BE2C (cell line): ENCODE measurements at regions not wholly inside any gene's neighbourhood (a gene's known extent, or its start where the extent isn't known, plus 50 kb on each side); places are given as distances from the start of the nearest gene placed in this dataset.

ENCODE experiments used
- DNase-seq: peaks from one replicate; pipeline ENCODE4 v3.0.0-alpha.2; 2020
- H3K27me3 ChIP-seq: fragments of 250-450 bp; sonication (Bioruptor Pico); 2 replicates; pipeline ENCODE4 v1.5.1; 2020; ENCODE audit warnings: mild to moderate bottlenecking
- H3K36me3 ChIP-seq: fragments of 250-450 bp; sonication (Bioruptor Pico); 2 replicates; pipeline ENCODE4 v1.5.1; 2020; ENCODE audit warnings: mild to moderate bottlenecking
- H3K4me1 ChIP-seq: fragments of 250-450 bp; sonication (Bioruptor Pico); 2 replicates; pipeline ENCODE4 v1.5.1; 2020
- H3K4me3 ChIP-seq: 2 replicates; pipeline ENCODE4 v1.5.1; 2011; ENCODE audit warnings: low read depth, low read length
- H3K9me3 ChIP-seq: fragments of 250-450 bp; sonication (Bioruptor Pico); 2 replicates; pipeline ENCODE4 v1.5.1; 2020
- TF ChIP-seq, protein P1 (sequence below): IDR thresholded peaks from 2 replicates; pipeline ENCODE4 v1.5.1; 2012; ENCODE audit warnings: mild to moderate bottlenecking, low read depth, low read length

DNA sequence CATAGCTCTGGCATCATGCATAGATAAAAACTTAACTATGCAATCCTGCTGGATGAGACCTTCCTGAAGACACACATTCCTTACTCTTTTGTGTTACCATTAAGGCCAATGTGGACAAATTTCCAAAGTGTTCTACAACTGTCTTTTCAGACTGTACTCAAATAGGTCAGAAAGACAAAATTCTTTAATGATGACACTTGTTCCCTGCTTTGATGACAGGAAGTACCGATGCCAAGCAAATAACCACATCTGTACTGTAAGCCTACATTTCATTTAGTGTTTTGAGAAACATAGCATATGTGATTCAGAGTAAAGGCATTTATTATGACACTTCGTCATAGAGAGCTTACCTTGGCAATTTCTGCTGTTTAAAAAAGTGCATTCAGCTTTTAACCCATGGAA, 55.0 kb downstream of the PMAIP1 start:
- Histone ChIP-seq H3K9me3 (no peaks in the 10 kb centered on the region), H3K4me3 (no peak overlapping the region), H3K4me1 (peaks cover 2% of the 10 kb centered on the region; the same call in 1 of the 2 replicates), H3K36me3 (no peaks in the 10 kb centered on the region), H3K27me3 (no peaks in the 10 kb centered on the region)
- TF ChIP-seq, protein P1, sequence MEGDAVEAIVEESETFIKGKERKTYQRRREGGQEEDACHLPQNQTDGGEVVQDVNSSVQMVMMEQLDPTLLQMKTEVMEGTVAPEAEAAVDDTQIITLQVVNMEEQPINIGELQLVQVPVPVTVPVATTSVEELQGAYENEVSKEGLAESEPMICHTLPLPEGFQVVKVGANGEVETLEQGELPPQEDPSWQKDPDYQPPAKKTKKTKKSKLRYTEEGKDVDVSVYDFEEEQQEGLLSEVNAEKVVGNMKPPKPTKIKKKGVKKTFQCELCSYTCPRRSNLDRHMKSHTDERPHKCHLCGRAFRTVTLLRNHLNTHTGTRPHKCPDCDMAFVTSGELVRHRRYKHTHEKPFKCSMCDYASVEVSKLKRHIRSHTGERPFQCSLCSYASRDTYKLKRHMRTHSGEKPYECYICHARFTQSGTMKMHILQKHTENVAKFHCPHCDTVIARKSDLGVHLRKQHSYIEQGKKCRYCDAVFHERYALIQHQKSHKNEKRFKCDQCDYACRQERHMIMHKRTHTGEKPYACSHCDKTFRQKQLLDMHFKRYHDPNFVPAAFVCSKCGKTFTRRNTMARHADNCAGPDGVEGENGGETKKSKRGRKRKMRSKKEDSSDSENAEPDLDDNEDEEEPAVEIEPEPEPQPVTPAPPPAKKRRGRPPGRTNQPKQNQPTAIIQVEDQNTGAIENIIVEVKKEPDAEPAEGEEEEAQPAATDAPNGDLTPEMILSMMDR = no peak
- no peak for DNase-seq

DNA sequence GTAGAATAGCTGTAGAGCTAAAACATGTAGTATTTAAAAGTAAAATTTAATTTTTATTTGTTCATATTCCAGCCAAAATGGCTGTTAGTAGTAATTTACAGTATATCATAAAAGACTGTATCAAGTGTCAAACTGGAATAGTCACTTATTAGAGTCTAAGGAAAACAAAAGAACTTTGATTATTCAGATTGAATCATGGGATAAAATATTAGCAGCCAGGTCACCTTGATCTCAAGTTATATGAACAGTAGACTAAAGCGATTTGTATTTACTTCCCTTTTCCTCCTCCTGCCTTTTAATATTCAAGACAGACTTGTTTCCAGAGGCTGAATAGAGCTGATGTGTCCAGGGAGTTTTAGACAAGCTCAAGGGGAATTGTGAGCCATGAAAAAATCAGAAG, 54.4 kb downstream of the PMAIP1 start:
- no peaks in the 10 kb centered on the region for H3K36me3 ChIP-seq
- H3K9me3 ChIP-seq = no peaks in the 10 kb centered on the region
- no peak overlapping the region for H3K4me3 ChIP-seq
- DNase-seq = no peak
- no peaks in the 10 kb centered on the region for H3K27me3 ChIP-seq
- H3K4me1 ChIP-seq = peaks cover 2% of the 10 kb centered on the region; the same call in 1 of the 2 replicates
- TF ChIP-seq, protein P1 = no peak
